Fibroblast of lung (primary cell): ENCODE measurements at regions not wholly inside any gene's neighbourhood (a gene's known extent, or its start where the extent isn't known, plus 50 kb on each side); places are given as distances from the start of the nearest gene placed in this dataset.

Experiments
- EZH2 ChIP-seq: IDR thresholded peaks from 2 replicates; pipeline ENCODE4 v1.5.1; 2012; ENCODE audit warnings: low read length, control low read depth, mild to moderate bottlenecking; ENCODE audit errors: missing control alignments
- TF ChIP-seq, protein P1 (sequence below), 2 donors: IDR thresholded peaks in 1 of 2; conservative IDR thresholded peaks in 1 of 2; 1 replicate in 1 of 2; 2 replicates in 1 of 2; pipeline ENCODE4 v1.5.1; 2011 to 2012; ENCODE audit warnings: low read length in 2 of 2, control low read depth in 1 of 2, inconsistent platforms in 1 of 2, low read depth in 1 of 2, mild to moderate bottlenecking in 1 of 2

GRCh38 chr11:122434786-122435185 is 220.7 kb upstream of the UBASH3B start:
- TF ChIP-seq, protein P1, sequence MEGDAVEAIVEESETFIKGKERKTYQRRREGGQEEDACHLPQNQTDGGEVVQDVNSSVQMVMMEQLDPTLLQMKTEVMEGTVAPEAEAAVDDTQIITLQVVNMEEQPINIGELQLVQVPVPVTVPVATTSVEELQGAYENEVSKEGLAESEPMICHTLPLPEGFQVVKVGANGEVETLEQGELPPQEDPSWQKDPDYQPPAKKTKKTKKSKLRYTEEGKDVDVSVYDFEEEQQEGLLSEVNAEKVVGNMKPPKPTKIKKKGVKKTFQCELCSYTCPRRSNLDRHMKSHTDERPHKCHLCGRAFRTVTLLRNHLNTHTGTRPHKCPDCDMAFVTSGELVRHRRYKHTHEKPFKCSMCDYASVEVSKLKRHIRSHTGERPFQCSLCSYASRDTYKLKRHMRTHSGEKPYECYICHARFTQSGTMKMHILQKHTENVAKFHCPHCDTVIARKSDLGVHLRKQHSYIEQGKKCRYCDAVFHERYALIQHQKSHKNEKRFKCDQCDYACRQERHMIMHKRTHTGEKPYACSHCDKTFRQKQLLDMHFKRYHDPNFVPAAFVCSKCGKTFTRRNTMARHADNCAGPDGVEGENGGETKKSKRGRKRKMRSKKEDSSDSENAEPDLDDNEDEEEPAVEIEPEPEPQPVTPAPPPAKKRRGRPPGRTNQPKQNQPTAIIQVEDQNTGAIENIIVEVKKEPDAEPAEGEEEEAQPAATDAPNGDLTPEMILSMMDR (conservative IDR thresholded peaks at IDR 0.05 in 1 of 2, IDR thresholded peaks at IDR 0.05 in 1 of 2; ENCODE audit: low read depth in 1 of 2, low read length in 2 of 2) = no peak
- no peak for TF ChIP-seq EZH2
